ENCODE measurements at regions not wholly inside any gene's neighbourhood (a gene's known extent, or its start where the extent isn't known, plus 50 kb on each side); places are given as distances from the start of the nearest gene placed in this dataset.

GRCh38 chr5:81839034-81839433, 88.1 kb upstream of the SSBP2 start:
- POLR2A ChIA-PET (ENCODE audit: low non-redundant PET), result interaction anchor here (1.0 kb wide), 1 partner anchor 88 kb away, joined by 4 read pairs; the partner anchor contains the start of gene SSBP2
- DNase-seq (ENCODE audit: low spot score), result no peak
- no peak overlapping the region for H3K27ac ChIP-seq
- no peak for TF ChIP-seq CTCF (conservative IDR thresholded peaks at IDR 0.05; ENCODE audit: low read depth)
- CTCF ChIA-PET, result interaction anchor here (0.5 to 1.1 kb wide), 7 partner anchors 57 to 414 kb away, joined by 3 to 6 read pairs (median 3); no protein-coding TSS in a partner anchor

GRCh38 chr5:81838307-81838906, 87.5 kb upstream of the SSBP2 start:
- DNase-seq (ENCODE audit: low spot score), result no peak
- TF ChIP-seq CTCF (conservative IDR thresholded peaks at IDR 0.05; ENCODE audit: low read depth), result no peak
- ChIA-PET CTCF (interaction anchor here (0.7 to 1.1 kb wide), 7 partner anchors 11 to 413 kb away, joined by 3 to 4 read pairs (median 3); partner anchors contain the start of gene SSBP2), POLR2A (ENCODE audit: low non-redundant PET) (interaction anchor here (1.0 kb wide), 1 partner anchor 87 kb away, joined by 4 read pairs; the partner anchor contains the start of gene SSBP2)
- no peak overlapping the region for H3K27ac ChIP-seq

GRCh38 chr5:81837667-81838306, 86.9 kb upstream of the SSBP2 start:
- CTCF ChIA-PET, result interaction anchor here (0.7 to 1.0 kb wide), 4 partner anchors 10 to 237 kb away, joined by 3 to 4 read pairs (median 3); partner anchors contain the start of gene SSBP2

GRCh38 chr5:81835814-81836367, 85.0 kb upstream of the SSBP2 start:
- TF ChIP-seq CTCF (conservative IDR thresholded peaks at IDR 0.05; ENCODE audit: low read depth), result no peak
- no peak for DNase-seq (ENCODE audit: low spot score)
- ChIA-PET POLR2A (ENCODE audit: low non-redundant PET) (no interaction called here), CTCF (no interaction called here)
- no peak overlapping the region for H3K27ac ChIP-seq

More at GRCh38 chr5:81837667-81838306, 86.9 kb upstream of the SSBP2 start:
- POLR2A ChIA-PET (ENCODE audit: low non-redundant PET), result no interaction called here
- TF ChIP-seq CTCF (conservative IDR thresholded peaks at IDR 0.05; ENCODE audit: low read depth), result no peak
- H3K27ac ChIP-seq, result no peak overlapping the region
- DNase-seq (ENCODE audit: low spot score), result no peak

- POLR2A ChIA-PET (ENCODE audit: low non-redundant PET), result no interaction called here
- TF ChIP-seq CTCF (conservative IDR thresholded peaks at IDR 0.05; ENCODE audit: low read depth), result no peak
- CTCF ChIA-PET, result interaction anchor here (0.5 to 1.0 kb wide), 2 partner anchors 8 to 163 kb away, joined by 3 to 4 read pairs; no protein-coding TSS in a partner anchor
- no peak overlapping the region for H3K27ac ChIP-seq
- no peak for DNase-seq (ENCODE audit: low spot score)
Observed at GRCh38 chr5:81834021-81834660, 83.2 kb upstream of the SSBP2 start.

- ChIA-PET CTCF (interaction anchor here (0.6 kb wide), 1 partner anchor 138 kb away, joined by 3 read pairs; no protein-coding TSS in a partner anchor), POLR2A (ENCODE audit: low non-redundant PET) (interaction anchor here (0.6 kb wide), 1 partner anchor 21 kb away, joined by 3 read pairs; no protein-coding TSS in a partner anchor)
Observed at GRCh38 chr5:81830596-81830995, 79.7 kb upstream of the SSBP2 start.

More at GRCh38 chr5:81830596-81830995, 79.7 kb upstream of the SSBP2 start:
- no peak for TF ChIP-seq CTCF (conservative IDR thresholded peaks at IDR 0.05; ENCODE audit: low read depth)
- no peak for DNase-seq (ENCODE audit: low spot score)
- H3K27ac ChIP-seq, result no peak overlapping the region
